Nucleus accumbens (tissue), 56 donors: ENCODE measurements at regions not wholly inside any gene's neighbourhood (a gene's known extent, or its start where the extent isn't known, plus 50 kb on each side); places are given as distances from the start of the nearest gene placed in this dataset.
"Not testable (repeated sequence)": the region's sequence is repeated elsewhere in the genome, so short reads cannot be mapped to it uniquely, and the experiment has no call there.

ENCODE experiments used
- DNase-seq, 56 donors: peaks; one replicate each; lab custom pipeline; 2025; lab: John Stamatoyannopoulos, UW

DNA sequence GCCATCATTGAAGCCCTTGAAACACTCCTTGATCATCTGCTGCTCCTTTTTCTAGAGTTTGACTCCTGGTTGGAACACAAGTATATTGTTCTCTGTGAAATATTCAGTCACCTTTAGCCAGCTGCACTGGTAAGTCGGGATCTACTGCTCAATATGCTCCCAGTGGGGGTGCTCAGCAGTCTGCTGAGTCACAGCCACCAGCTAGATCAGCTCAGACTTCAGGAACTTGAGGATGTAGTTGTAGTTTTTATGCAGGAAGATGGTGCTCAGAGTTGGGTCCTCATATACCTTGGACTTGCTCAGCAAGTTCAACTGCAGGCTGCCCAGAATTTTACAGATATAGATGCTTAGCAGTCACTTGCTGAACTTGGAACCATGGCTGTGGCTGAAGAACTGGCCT, 202.5 kb upstream of the RPL34 start:
- no peak for DNase-seq

DNA sequence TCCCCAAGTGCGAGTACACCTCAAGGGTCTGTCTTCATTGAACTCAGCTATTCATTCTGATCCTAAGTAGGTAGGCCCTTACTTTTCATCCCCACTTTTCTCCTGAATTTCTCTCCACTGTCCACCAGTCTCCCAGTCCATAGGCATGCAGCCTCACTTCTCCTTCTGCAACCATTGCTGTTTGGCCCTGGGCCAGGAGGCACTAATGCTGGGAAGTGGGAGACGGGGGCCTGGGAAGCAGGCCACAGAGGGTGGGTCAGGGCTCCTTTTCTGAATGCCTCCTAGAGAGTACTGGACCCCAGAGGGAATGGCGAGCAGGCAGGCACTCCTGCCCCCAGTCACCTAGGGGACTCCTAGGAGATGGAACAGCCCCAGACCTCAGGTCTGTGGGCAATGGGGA, 203.5 kb upstream of the RPL34 start:
- DNase-seq = no peak

DNA sequence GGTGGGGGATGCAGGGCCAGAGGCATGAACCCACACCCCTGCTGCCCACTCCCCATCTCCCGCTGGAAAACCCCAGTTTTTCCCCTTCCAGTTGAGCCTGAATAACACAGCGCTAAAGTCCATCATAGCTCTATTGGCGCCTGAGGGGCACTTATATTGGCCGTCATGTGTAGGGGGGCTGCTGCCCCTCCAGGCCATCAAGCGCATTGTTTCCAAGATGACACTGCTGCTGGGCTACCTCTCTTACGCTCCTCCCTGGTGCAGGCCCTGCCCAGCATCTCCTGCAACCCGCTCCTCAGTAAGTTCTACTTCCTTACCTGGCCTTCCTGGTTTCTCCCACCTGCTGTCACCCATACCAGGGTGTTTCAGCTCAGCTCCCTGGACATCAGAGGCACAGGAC, 205.0 kb upstream of the RPL34 start:
- no peak for DNase-seq

DNA sequence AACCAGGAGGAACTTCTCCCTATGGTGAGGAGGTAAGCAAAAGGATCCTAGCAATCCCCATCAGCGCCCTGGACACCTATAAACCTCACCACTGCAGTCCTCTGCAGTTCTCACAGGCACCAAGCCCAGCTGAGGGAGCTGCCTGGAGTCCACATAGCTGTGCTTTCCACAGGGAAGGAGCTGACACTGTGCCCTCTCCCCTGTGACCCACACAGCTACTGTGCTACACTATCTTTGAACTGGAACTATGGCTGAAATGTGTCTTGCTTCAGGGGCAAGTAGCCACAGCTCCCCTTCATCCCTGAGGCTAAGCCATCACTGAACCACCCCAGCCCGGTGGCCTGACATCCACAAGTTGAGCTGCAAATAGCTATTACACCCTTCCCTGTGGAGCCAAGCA, 208.5 kb upstream of the RPL34 start:
- DNase-seq = no peak

DNA sequence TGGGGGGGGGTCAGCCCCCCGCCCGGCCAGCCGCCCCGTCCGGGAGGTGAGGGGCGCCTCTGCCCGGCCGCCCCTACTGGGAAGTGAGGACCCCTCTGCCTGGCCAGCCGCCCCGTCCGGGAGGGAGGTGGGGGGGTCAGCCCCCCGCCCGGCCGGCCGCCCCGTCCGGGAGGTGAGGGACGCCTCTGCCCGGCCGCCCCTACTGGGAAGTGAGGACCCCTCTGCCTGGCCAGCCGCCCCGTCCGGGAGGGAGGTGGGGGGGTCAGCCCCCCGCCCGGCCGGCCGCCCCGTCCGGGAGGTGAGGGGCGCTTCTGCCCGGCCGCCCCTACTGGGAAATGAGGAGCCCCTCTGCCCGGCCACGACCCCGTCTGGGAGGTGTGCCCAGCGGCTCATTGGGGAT, 210.7 kb upstream of the RPL34 start:
- DNase-seq = not testable (repeated sequence)

DNA sequence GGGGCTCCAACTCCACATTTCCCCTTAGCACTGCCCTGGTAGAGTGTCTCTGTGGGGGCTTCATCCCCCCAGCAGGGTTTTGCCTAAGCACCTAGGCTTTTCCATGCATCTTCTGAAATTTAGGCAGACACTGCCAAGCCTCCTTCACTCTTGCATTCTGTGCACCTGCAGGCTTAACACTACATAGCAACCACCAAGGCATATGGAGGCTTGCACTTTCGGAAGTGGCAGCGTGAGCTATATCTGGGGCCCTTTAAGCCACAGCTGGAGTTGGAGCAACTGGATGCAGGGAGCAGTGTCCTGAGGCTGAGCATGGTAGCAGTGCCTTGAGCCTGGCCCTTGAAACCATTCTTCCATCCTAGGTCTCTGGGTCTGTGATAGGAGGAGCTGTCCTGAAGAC, 214.8 kb upstream of the RPL34 start:
- no peak for DNase-seq

DNA sequence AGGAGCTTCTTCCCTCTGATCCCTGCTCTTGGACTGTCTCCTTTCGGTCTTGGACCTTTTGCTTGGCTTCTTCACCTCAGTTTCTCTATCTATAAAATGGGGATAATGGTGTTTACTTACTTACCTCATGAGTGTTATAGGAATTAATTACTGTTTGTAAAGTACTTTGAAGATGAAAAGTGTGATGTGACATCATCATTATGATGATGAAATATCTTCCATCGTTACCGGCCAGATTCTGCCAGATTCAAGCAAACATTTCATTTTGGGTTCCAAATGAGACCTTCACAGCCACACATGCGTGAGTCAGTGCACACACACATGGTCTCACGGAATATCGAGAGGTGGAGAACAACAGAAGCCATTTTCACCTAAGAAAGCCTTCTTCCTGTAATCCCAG, 220.1 kb upstream of the RPL34 start:
- no peak for DNase-seq

DNA sequence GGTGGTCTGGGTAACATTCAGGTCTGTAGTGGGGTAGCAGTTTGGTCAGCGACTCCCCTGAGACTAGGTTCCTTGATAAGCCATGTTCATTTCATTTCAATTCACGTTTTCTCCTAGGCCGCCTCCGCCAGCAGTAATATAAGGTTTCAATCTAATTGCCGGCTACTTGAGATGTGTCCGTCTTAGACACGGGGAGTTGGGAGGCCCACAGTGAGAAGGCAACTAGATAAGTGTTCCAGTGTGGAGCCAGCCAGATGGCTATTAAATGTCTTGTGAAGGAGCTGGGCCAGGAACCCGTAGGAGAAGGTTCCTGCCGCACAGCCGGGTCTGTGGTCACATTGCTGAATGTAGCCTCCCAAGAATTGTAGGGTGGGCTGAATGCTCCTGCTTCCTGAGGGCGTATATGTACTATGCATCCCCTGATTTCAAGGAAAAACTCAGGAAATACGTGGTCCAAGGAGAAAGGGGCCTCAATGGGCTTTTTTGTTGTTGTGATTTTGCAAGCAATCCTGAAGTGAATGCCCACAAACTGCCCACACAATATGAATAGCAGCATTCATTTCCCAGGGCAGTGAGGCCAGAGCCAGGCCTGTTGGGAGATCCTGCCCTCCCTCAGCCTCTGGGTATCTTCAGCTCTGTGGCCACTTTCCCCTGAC, 220.6 kb upstream of the RPL34 start:
- DNase-seq = no peak

DNA sequence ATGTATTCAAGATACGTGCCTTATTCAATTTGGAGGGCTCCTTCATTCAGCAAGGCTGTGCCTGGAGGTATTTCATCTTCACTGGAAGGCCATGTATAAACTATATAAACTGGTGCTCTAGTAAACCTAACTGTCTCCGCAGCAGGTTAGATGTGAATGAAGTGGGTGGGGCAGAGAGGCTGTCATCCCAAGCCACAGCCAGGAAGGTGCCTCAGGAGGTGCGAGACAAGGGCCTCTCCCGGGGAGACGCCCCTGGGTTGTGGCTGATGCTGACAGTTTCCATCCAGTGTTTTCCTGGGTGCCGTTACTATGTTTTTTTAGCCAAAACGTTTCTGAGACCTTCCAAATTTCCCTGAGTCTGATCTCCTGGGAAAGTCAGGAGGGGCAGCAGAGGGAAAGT, 221.5 kb upstream of the RPL34 start:
- DNase-seq = no peak

DNA sequence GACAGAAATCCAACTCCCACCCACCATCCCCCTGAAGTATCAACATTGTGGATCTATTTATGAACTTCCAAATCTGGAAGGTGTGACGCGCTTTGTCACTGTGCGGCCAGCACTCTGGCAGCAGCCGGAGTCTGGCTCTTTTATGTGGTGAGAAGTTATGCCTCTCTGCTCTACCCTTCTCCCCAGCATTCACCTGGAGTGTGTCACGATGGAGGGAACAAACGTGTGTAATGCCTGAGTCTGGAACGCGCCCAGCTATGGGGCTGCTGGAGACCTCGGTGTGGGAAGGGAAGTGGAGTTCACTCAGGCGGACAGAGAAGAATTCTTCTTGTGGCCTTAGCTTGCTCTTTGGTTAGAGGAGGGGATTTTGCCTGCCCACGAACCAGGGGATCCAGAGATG, 222.1 kb upstream of the RPL34 start:
- no peak for DNase-seq

DNA sequence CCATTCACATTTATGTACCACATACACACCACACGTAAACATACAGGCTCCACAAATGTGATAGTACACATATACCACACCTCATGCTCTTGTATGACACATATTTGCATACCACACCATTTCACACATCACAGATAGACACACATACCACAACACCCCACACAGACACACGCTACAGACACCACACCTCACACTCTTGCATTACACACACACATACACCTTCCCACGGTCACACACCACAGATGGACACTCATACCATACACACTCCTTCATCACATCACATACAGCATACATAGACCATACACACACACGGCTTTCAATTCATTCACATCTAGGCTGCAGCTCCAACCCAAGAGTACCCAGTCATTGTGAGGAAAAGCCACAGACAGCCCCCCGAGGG, 222.5 kb upstream of the RPL34 start:
- DNase-seq = no peak

DNA sequence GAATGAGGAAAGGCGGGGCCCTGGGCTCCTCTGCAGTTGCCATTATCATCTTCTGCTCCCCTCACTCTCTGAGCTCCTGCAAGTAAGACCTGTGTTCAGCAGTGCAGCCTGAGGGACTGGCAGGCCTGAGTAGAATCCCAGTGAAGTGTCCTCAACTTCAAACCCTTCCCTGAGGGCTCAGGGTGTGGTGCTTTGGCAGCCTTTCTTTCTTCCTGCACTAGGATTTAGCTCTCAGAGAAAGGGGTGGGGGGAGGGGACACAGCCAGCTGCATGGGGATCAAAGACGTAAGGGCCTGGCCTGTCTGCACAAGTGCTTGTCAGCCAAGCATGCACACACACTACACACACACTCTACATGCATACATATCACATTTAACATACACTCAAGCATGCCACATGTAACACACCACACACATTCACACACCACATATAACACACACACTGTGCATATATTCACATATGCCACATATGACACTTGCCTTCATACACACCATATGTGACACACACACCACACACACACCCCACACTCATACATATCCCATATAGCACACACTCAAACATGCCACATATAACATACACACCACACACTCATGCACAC, 223.4 kb upstream of the RPL34 start:
- no peak for DNase-seq

DNA sequence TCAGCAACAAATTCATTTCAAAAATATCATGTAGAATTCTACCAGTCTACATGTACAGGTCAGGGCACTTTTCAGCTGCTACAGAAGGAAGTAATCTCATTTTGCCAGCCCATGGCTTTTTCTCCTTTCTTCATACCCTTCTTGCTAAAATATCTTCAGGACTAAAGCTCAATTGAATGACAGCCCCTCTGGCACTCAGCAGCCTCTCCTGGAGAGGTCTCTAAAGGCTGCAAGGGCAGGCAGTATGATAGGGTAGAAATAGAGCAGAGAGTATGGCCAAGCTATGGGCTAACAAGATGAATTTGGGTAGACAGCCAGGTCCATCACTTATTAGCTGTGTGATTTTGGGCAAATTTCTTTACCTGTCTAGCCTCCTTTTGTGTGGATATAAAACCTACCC, 224.6 kb upstream of the RPL34 start:
- DNase-seq = no peak

DNA sequence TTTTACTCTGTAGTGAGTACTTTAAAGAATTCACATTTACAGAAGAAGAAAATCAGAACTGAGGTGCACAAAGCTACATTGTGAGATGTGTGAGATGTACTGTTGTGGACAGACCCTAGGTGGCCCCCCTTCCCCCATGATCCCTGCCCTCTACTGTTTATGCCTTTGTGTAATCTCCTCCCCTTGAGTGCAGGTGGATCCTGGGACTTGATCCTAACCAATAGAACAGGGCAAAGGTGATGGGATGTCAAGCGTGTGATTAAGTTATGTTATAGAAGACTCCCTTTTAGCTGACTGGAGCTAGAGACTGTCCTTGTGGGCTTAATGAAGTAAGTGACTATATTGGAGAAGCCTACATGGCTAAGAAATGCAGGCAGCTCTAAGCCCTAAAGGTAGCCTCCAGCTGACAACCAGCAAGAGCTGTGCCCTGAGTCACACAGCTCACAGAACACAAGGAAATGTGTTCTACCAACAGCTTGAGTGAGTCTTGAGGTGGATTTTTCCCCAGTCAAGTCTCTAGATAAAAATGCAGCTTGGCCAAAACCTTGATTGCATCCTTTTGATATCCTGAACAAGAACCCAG, 225.2 kb upstream of the LEF1 start:
- DNase-seq = no peak

DNA sequence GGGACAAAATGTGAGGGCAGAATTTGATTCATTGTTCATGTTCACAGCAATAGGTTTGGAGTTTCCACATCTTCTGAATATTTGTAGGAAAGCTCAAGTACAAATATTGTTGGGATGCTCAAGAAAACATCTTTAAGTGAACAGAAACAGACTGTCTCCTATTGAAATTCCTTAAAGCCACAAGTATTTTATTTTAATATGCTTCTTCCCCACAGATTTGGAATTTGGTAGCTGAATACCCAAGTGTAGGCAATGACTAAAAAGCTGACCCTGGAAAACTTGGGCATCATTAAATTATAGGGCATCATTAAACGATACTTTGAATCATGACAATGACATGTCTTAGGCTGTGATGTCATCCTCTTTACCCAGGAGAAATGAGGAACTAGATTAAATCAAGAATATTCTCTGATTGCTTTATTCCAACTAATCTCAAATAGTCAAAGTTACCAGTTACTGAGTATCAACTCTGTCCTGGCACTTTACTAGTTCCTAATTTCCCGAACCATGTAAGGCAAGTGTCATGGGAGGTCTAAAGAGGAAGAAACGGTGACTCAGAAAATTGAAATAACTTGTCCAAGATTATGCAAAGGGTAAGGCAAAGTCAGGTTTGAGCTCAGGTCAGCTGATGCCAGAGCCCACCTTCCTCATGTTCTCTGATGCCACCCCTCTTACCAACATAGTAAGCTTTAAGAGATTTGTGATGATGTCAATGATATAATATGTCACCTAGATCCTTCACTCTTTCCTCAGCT, 223.1 kb upstream of the LEF1 start:
- DNase-seq = no peak

DNA sequence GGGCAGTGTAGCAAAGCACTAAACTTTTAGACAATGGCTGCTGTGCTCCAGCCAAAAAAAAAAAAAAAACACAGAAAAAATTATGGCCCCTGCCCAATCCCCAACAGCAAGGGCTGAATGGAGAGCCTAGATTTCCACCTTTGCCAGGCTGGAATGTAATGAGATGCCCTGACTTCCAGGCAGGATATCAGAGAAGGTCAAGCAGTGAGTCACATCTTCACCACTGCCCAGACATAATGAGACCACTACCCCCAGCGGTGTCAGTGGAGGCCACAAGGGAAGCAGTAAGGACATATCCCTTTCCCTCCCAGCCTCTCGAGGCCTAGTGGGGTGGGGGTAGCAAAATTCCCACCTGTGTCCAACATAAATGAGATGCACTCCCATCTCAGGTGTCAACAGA, 216.3 kb upstream of the LEF1 start:
- no peak for DNase-seq

DNA sequence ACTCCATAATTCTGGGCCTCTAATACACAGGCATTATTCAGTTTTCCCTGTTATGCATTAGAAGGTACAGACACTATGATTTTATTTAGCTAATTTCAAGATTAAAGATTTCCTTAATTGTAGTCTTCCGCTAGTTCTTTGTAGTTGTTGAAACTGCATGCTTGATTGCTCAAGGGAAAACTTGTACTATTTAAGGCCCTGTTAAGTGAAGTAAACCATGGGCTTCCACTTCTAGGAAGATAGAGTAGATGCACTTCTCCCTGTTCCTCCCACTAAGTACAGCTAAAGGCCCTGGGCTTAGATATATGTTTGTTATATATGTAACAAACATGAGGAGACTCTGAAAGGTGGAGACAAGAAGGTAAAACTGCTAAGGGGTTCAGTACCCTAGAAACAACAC, 215.8 kb upstream of the LEF1 start:
- DNase-seq = no peak

DNA sequence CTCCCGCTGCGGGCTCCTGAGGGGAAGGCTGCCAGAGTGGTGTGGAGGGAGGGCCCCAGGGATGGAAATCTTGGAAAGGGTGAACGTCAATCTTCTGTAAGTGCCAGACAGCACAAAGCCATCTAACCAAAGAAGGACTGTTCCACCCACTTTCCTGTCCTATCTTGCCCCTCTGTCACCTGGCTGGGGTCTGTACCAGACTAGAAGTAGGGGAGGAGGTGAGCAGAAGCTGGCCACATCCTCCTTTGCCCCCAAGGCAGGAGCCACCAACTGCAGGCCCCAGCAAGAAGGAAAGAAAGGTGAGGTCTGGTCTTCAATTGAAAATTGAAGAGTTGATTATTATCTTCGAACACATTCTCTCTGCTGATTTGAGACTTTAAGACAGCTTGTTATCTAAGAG, 214.4 kb upstream of the LEF1 start:
- DNase-seq = no peak

DNA sequence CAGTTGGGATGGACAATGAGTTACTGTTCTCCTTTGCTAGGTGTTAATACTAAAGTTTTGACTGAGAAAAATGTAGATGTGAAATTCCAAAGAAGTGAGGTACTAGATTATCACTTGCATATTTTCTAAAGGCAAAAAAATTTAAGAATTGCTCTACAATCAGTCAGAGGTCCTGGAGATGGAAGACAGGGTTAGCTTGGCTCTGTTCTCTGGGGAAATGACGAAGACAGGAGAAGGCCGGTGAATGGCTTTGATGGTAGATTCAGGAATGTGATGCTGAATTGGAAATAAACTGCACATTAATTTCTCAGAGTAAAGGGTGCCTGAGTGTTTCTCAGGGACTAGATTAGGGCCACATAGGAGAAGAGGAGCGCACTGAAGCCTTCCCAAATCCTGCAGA, 214.0 kb upstream of the LEF1 start:
- no peak for DNase-seq

DNA sequence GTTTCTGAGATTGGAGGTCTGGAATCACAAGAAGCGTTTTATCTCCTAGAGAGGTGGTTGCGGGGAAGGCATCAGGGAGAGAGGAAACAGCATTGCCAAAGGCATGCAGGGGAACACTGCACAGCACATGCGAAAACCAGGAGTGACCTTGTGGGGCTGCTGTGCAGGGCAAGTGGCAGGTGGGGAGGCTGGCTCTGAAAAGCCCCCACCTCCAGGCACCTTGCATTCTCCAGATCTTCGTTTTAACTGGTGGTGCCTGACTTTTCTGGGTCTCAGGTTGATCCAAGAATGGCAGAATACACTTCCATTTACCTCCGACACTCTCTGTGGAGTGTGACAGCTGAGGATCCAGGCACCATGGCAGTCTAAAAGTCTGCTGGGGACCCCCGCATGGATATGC, 209.4 kb upstream of the LEF1 start:
- DNase-seq = no peak

DNA sequence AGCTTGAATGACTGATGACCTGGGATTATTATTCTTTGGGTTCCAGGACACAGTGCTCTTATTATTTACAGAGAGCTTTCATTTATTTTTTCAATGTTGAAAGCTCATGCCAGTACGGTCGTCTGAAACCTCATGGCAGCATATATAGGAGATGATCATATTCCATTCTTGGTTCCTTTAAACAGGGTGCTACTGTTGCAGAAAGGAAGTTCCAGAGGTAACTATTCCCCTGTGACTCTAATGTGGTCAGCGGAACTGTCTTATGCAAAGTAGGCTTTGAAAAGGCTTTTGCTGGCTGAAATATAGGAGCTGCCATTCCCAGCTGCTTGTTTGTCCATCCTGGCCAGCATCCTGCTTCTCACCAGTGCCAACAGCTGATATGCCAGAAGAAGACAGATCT, 208.3 kb upstream of the LEF1 start:
- no peak for DNase-seq

DNA sequence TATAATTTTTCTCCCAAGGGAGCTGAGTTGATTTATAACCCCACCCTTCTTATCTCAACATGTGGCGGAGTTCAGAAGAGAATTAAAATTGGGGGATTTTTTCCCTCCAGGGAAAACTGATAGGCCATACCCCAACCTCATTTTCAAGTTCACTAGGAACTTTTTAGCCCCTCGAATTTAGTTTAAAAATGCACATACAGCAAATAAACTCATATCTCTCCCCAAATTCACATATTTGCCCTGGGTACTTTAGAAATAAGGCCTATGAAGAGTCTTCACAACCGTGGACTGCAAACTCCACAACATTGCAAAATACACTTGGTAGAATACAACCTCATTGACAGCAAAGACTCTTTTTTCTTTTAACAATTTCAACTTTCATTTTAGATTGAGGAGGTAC, 206.7 kb upstream of the LEF1 start:
- no peak for DNase-seq
